Calu3 (cell line): ENCODE measurements at regions not wholly inside any gene's neighbourhood (a gene's known extent, or its start where the extent isn't known, plus 50 kb on each side); places are given as distances from the start of the nearest gene placed in this dataset.

Experiments
- BruUV-seq: library from RNA; stranded (reverse); fragments of 400-500 nt; replicated peaks from 2 replicates; lab custom pipeline; 2021; lab: Mats Ljungman, UMichigan
- CTCF ChIA-PET: fragments of 300-600 bp; sonication (Branson Sonifier 250); formaldehyde crosslinking; loops from one replicate; lab custom pipeline; 2022; ENCODE audit warnings: antibody characterized with exemption; lab: Charles Lee
- DNase-seq: peaks from one replicate; pipeline ENCODE4 v3.0.0; 2022
- H3K27ac Mint-ChIP-seq: one replicate; pipeline ENCODE4 v1.8.0; 2022; ENCODE audit warnings: mixed read lengths; ENCODE audit not compliant: unreplicated experiment
- H3K27me3 Mint-ChIP-seq: one replicate; pipeline ENCODE4 v1.8.0; 2022; ENCODE audit warnings: mixed read lengths; ENCODE audit not compliant: unreplicated experiment
- H3K36me3 Mint-ChIP-seq: one replicate; pipeline ENCODE4 v1.8.0; 2022; ENCODE audit warnings: mild to moderate bottlenecking, moderate library complexity, mixed read lengths; ENCODE audit not compliant: insufficient read depth, unreplicated experiment
- H3K4me1 Mint-ChIP-seq: one replicate; pipeline ENCODE4 v1.8.0; 2022; ENCODE audit warnings: mild to moderate bottlenecking, low read depth, mixed read lengths; ENCODE audit not compliant: unreplicated experiment
- H3K4me3 Mint-ChIP-seq: one replicate; pipeline ENCODE4 v1.8.0; 2022; ENCODE audit warnings: mild to moderate bottlenecking, low read depth, moderate library complexity, mixed read lengths; ENCODE audit not compliant: unreplicated experiment
- H3K9me3 Mint-ChIP-seq: one replicate; pipeline ENCODE4 v1.8.0; 2022; ENCODE audit warnings: low read depth, mixed read lengths; ENCODE audit not compliant: unreplicated experiment
- CTCF ChIP-seq: fragments of 200-600 bp; IDR thresholded peaks from one replicate; pipeline ENCODE4 v1.8.0; 2022; ENCODE audit warnings: antibody characterized with exemption; ENCODE audit not compliant: unreplicated experiment
- intact Hi-C: fragments of 100-400 bp; cut with micrococcal nuclease; formaldehyde crosslinking; loops from one replicate; pipeline ENCODE4 v1.10.0; 2022; ENCODE audit not compliant: unreplicated experiment

GRCh38 chr4:94156826-94157225 is 50.8 kb upstream of the SMARCAD1 start:
- no peak for TF ChIP-seq CTCF
- CTCF ChIA-PET = no interaction called here
- H3K9me3 Mint-ChIP-seq = no peaks in the 10 kb centered on the region
- H3K4me3 Mint-ChIP-seq = no peak overlapping the region
- no peak for DNase-seq
- H3K4me1 Mint-ChIP-seq = no peaks in the 10 kb centered on the region
- intact Hi-C loops = no loop called here
- no TSS peak for BruUV-seq
- no peak overlapping the region for H3K27ac Mint-ChIP-seq
- H3K27me3 Mint-ChIP-seq = no peaks in the 10 kb centered on the region
- no peaks in the 10 kb centered on the region for H3K36me3 Mint-ChIP-seq
